ENCODE measurements at regions not wholly inside any gene's neighbourhood (a gene's known extent, or its start where the extent isn't known, plus 50 kb on each side); places are given as distances from the start of the nearest gene placed in this dataset.

- no peak overlapping the region for H3K4me3 ChIP-seq (ENCODE audit: low read length)
- no peak overlapping the region for H3K9ac ChIP-seq (ENCODE audit: low read length)
- H3K79me2 ChIP-seq (replicated peaks; ENCODE audit: insufficient read depth, low read length): no peaks in the 10 kb centered on the region
- no peaks in the 10 kb centered on the region for H4K20me1 ChIP-seq (ENCODE audit: insufficient read depth)
- H3K4me2 ChIP-seq (ENCODE audit: low read length): no peak overlapping the region
- no peaks in the 10 kb centered on the region for H3K36me3 ChIP-seq (ENCODE audit: insufficient read depth, low read length)
- H3K9me2 ChIP-seq (ENCODE audit: insufficient read depth, low read length): no peaks in the 10 kb centered on the region
- no peak overlapping the region for H3K27ac ChIP-seq (ENCODE audit: low read length)
- TF ChIP-seq POLR2AphosphoS5 (IDR thresholded peaks at IDR 0.05) (no peak), RAD21 (conservative IDR thresholded peaks at IDR 0.05) (no peak), REST (IDR thresholded peaks at IDR 0.05; ENCODE audit: borderline replicate concordance) (no peak), MXI1 (conservative IDR thresholded peaks at IDR 0.05; ENCODE audit: poor library complexity, severe bottlenecking) (no peak), SMC3 (conservative IDR thresholded peaks at IDR 0.05; ENCODE audit: poor library complexity) (no peak), EP300 (conservative IDR thresholded peaks at IDR 0.05; ENCODE audit: poor library complexity, severe bottlenecking) (no peak), CTCF (IDR thresholded peaks at IDR 0.05; ENCODE audit: poor library complexity, severe bottlenecking) (no peak), EZH2 (IDR thresholded peaks at IDR 0.05; ENCODE audit: borderline replicate concordance, insufficient read depth, low read length, poor library complexity, severe bottlenecking) (no peak), TAF1 (IDR thresholded peaks at IDR 0.05; ENCODE audit: low read depth) (no peak)
- no peaks in the 10 kb centered on the region for H3K9me3 ChIP-seq (ENCODE audit: low read length)
- H2AFZ ChIP-seq (ENCODE audit: low read depth, low read length): no peak overlapping the region
- H3F3A ChIP-seq (ENCODE audit: insufficient read depth, low read length, poor library complexity, severe bottlenecking): no peaks in the 10 kb centered on the region
- no peaks in the 10 kb centered on the region for H3K27me3 ChIP-seq (ENCODE audit: insufficient read depth, low read depth, low read length)
Observed at GRCh38 chr14:79924551-79924950, 286.8 kb downstream of the DIO2 start.

GRCh38 chr14:79920180-79920692, 291.1 kb downstream of the DIO2 start:
- no peaks in the 10 kb centered on the region for H4K20me1 ChIP-seq (ENCODE audit: insufficient read depth)
- H3K9me3 ChIP-seq (ENCODE audit: low read length): no peaks in the 10 kb centered on the region
- no peaks in the 10 kb centered on the region for H3K27me3 ChIP-seq (ENCODE audit: insufficient read depth, low read depth, low read length)
- H3F3A ChIP-seq (ENCODE audit: insufficient read depth, low read length, poor library complexity, severe bottlenecking): no peaks in the 10 kb centered on the region
- H3K36me3 ChIP-seq (ENCODE audit: insufficient read depth, low read length): no peaks in the 10 kb centered on the region
- H3K27ac ChIP-seq (ENCODE audit: low read length): no peak overlapping the region
- no peak overlapping the region for H3K4me3 ChIP-seq (ENCODE audit: low read length)
- no peak overlapping the region for H2AFZ ChIP-seq (ENCODE audit: low read depth, low read length)
- no peaks in the 10 kb centered on the region for H3K79me2 ChIP-seq (replicated peaks; ENCODE audit: insufficient read depth, low read length)
- H3K9me2 ChIP-seq (ENCODE audit: insufficient read depth, low read length): no peaks in the 10 kb centered on the region
- no peak overlapping the region for H3K4me2 ChIP-seq (ENCODE audit: low read length)
- H3K9ac ChIP-seq (ENCODE audit: low read length): no peak overlapping the region
- TF ChIP-seq EP300 (conservative IDR thresholded peaks at IDR 0.05; ENCODE audit: poor library complexity, severe bottlenecking): no peak
- no peak for TF ChIP-seq SMC3 (conservative IDR thresholded peaks at IDR 0.05; ENCODE audit: poor library complexity)
- no peak for TF ChIP-seq EZH2 (IDR thresholded peaks at IDR 0.05; ENCODE audit: borderline replicate concordance, insufficient read depth, low read length, poor library complexity, severe bottlenecking)
- TF ChIP-seq REST (IDR thresholded peaks at IDR 0.05; ENCODE audit: borderline replicate concordance): no peak
- no peak for TF ChIP-seq RAD21 (conservative IDR thresholded peaks at IDR 0.05)
- TF ChIP-seq POLR2AphosphoS5 (IDR thresholded peaks at IDR 0.05): no peak
- TF ChIP-seq TAF1 (IDR thresholded peaks at IDR 0.05; ENCODE audit: low read depth): no peak
- no peak for TF ChIP-seq CTCF (IDR thresholded peaks at IDR 0.05; ENCODE audit: poor library complexity, severe bottlenecking)
- no peak for TF ChIP-seq MXI1 (conservative IDR thresholded peaks at IDR 0.05; ENCODE audit: poor library complexity, severe bottlenecking)

Measured in neural cell (in vitro differentiated cells).